ENCODE measurements at regions not wholly inside any gene's neighbourhood (a gene's known extent, or its start where the extent isn't known, plus 50 kb on each side); places are given as distances from the start of the nearest gene placed in this dataset.

GRCh38 chr1:72568113-72568512 lies 285.8 kb upstream of the NEGR1 start:
- Histone ChIP-seq H3K4me2 (replicated peaks; ENCODE audit: extremely low read depth, low read length, poor library complexity, severe bottlenecking) (no peak overlapping the region), H3K9me3 (replicated peaks in 1 of 2; ENCODE audit: control insufficient read depth in 1 of 2, insufficient read depth in 1 of 2, low read length in 2 of 2) (no peaks in the 10 kb centered on the region), H3K4me3 (replicated peaks in 1 of 3; ENCODE audit: low read depth in 2 of 3, low read length in 3 of 3) (no peak overlapping the region), H3K27ac (ENCODE audit: low read depth in 1 of 2, low read length in 2 of 2) (no peak overlapping the region), H3K27me3 (ENCODE audit: control insufficient read depth in 2 of 2, insufficient read depth in 2 of 2, low read length in 2 of 2) (no peaks in the 10 kb centered on the region), H4K20me1 (ENCODE audit: insufficient read depth, low read length) (no peaks in the 10 kb centered on the region), H3K79me2 (ENCODE audit: insufficient read depth, low read length) (no peaks in the 10 kb centered on the region), H3K9ac (ENCODE audit: insufficient read depth, low read length, poor library complexity, severe bottlenecking) (no peak overlapping the region), H3K36me3 (replicated peaks in 1 of 2; ENCODE audit: control insufficient read depth in 1 of 2, insufficient read depth in 2 of 2, low read length in 2 of 2) (no peaks in the 10 kb centered on the region), H2AFZ (ENCODE audit: insufficient read depth, low read depth, low read length, poor library complexity, severe bottlenecking) (no peak overlapping the region), H3K4me1 (ENCODE audit: control insufficient read depth in 1 of 2, insufficient read depth in 2 of 2, low read length in 2 of 2) (no peaks in the 10 kb centered on the region)
- H3K27me3 Mint-ChIP-seq (ENCODE audit: low read depth in 3 of 3): no peaks in the 10 kb centered on the region
- H3K4me3 Mint-ChIP-seq: no peak overlapping the region
- H3K36me3 Mint-ChIP-seq: no peaks in the 10 kb centered on the region
- WGBS (ENCODE audit: insufficient coverage): no CpG with 5 or more reads among the region's 1 CpG
- H3K9me3 Mint-ChIP-seq: peaks cover 0 to 3% (median 2%) of the 10 kb centered on the region in 7 donors
- no peak overlapping the region for H3K27ac Mint-ChIP-seq
- DNase-seq: no peak
- intact Hi-C loops (cut with micrococcal nuclease): no loop called here
- TF ChIP-seq CTCF (IDR thresholded peaks at IDR 0.05): no peak
- H3K4me1 Mint-ChIP-seq: no peaks in the 10 kb centered on the region

- Mint-ChIP-seq H3K4me3 (no peak overlapping the region), H3K4me1 (no peaks in the 10 kb centered on the region), H3K36me3 (no peaks in the 10 kb centered on the region), H3K27me3 (ENCODE audit: low read depth in 3 of 3) (no peaks in the 10 kb centered on the region), H3K27ac (no peak overlapping the region), H3K9me3 (peaks cover 0 to 2% (median 0%) of the 10 kb centered on the region in 7 donors)
- H3K27me3 ChIP-seq (ENCODE audit: control insufficient read depth in 2 of 2, insufficient read depth in 2 of 2, low read length in 2 of 2): no peaks in the 10 kb centered on the region
- intact Hi-C loops (cut with micrococcal nuclease): no loop called here
- no peaks in the 10 kb centered on the region for H4K20me1 ChIP-seq (ENCODE audit: insufficient read depth, low read length)
- no peak overlapping the region for H3K4me3 ChIP-seq (replicated peaks in 1 of 3; ENCODE audit: low read depth in 2 of 3, low read length in 3 of 3)
- no peaks in the 10 kb centered on the region for H3K36me3 ChIP-seq (replicated peaks in 1 of 2; ENCODE audit: control insufficient read depth in 1 of 2, insufficient read depth in 2 of 2, low read length in 2 of 2)
- H3K79me2 ChIP-seq (ENCODE audit: insufficient read depth, low read length): no peaks in the 10 kb centered on the region
- no peak for DNase-seq
- no peak overlapping the region for H3K4me2 ChIP-seq (replicated peaks; ENCODE audit: extremely low read depth, low read length, poor library complexity, severe bottlenecking)
- H3K9me3 ChIP-seq (replicated peaks in 1 of 2; ENCODE audit: control insufficient read depth in 1 of 2, insufficient read depth in 1 of 2, low read length in 2 of 2): no peaks in the 10 kb centered on the region
- TF ChIP-seq CTCF (IDR thresholded peaks at IDR 0.05): no peak
- H2AFZ ChIP-seq (ENCODE audit: insufficient read depth, low read depth, low read length, poor library complexity, severe bottlenecking): no peak overlapping the region
- no peak overlapping the region for H3K27ac ChIP-seq (ENCODE audit: low read depth in 1 of 2, low read length in 2 of 2)
- no peaks in the 10 kb centered on the region for H3K4me1 ChIP-seq (ENCODE audit: control insufficient read depth in 1 of 2, insufficient read depth in 2 of 2, low read length in 2 of 2)
- no peak overlapping the region for H3K9ac ChIP-seq (ENCODE audit: insufficient read depth, low read length, poor library complexity, severe bottlenecking)
Measured at GRCh38 chr1:72567521-72567920, 285.2 kb upstream of the NEGR1 start.
